Eye (tissue), 1 donor: ENCODE measurements at regions not wholly inside any gene's neighbourhood (a gene's known extent, or its start where the extent isn't known, plus 50 kb on each side); places are given as distances from the start of the nearest gene placed in this dataset.
"Not testable (repeated sequence)": the region's sequence is repeated elsewhere in the genome, so short reads cannot be mapped to it uniquely, and the experiment has no call there.

ENCODE experiments used
- DNase-seq: peaks from one replicate; pipeline ENCODE4 v3.0.0-alpha.2; 2015

DNA sequence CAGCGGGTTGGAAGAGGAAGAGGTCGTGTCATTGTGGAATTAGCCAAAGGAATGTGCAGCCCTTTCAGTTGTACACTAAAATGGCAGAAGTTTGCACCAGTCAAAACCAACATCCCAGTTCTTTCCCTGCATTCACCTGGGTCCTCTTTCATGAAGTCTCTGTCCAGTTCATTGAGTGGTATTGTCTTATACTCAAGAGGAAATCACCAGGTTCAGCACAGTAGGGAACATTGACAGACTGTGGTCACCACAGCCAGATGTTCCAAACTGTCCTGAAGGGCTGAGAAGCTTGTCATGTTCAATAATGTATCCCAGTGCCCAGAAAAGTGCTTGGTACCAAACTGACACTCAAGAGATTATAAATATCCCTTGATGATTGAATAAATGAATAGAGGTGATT, 131.6 kb downstream of the GLUL start:
- no peak for DNase-seq

DNA sequence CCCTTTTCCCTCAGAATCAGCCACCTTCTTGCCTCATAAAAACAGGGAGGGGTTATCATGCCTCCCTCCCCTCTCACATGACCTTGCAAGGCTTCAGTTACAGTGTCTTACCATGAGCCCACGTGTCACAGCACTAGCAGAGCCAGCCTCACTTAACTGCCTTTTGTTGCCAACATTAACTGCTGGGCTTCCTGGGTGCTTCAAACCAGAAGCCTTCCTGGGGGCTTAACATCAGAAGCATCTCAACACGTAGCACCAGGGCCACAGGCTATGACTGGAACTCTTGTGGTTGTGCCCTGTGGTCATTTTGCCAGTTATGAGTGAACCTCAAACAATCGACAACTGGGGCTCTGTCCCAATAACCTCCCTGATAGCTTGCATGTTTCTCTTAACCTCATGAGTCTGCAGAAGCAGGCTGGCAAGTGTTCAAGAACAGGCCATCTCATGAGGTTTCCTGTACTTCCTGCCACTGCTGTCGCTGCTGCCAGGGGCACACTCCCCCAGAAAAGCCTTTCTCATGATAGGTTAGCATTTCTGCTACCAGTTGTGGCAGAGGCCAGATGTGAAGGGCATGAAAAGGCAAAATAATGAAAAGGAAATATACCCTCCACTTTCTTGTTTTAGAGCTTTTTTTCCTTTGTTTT, 132.2 kb downstream of the GLUL start:
- no peak for DNase-seq

- no peak for DNase-seq
These were observed 134.1 kb downstream of the GLUL start for GRCh38 chr1:182257369-182258063.

GRCh38 chr1:182256931-182257330, 134.7 kb downstream of the GLUL start:
- no peak for DNase-seq

DNA sequence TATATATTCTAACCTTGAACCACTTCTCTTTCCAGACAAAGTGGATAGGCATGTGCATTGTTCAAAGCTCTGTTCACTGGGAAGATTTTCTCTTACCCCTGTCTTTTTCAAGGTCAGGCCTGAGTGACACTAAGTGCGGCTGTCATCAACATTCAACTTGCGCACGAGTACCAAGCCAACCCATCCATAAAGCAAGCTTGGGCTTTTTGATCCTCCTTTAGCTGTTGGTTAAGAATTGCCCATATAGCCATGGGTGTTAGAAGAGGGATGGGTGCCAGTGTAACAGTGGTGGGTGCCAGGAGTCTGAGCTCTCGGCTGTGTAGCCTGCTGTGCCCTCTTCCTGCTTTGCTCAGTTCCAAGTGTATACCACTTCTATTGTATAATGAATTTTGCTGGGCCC, 136.1 kb downstream of the GLUL start:
- no peak for DNase-seq

- DNase-seq = no peak
These were observed 138.2 kb downstream of the GLUL start for GRCh38 chr1:182253319-182253860.

DNA sequence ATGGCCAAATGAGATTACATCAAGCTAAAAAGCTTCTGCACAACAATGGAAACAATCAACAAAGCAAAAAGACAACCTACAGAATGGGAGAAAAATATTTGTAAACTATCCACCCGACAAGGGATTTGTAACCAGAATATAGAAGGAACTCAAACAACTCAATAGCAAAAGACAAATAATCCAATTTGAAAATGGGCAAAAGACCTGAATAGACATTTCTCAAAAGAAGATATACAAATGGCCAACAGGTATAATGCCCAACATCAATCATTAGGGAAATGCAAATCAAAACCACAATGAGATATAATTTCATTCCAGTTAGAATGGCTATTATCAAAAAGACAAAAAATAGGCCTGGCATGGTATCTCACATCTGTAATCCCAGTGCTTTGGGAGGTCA, 140.0 kb downstream of the GLUL start:
- DNase-seq = no peak

GRCh38 chr1:182249201-182249676, 142.4 kb downstream of the GLUL start:
- no peak for DNase-seq

DNA sequence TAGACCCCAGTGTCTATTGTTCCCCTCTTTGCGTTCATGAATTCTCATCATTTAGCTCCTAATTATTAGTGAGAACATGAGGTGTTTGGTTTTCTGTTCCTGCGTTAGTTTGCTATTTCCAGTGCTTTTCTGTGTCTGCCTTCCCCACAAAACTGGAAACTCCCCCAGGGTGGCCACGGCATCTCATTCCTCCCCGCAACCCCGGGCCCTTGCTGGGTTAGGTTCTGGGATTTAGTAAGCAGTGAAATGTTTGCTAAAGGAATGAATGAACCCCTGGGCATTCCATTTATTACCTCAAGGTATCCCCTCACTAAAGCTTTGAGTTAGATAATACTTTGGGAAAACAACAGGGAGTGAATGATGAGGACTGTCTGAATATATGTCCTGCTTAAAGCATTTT, 142.9 kb downstream of the GLUL start:
- no peak for DNase-seq

DNA sequence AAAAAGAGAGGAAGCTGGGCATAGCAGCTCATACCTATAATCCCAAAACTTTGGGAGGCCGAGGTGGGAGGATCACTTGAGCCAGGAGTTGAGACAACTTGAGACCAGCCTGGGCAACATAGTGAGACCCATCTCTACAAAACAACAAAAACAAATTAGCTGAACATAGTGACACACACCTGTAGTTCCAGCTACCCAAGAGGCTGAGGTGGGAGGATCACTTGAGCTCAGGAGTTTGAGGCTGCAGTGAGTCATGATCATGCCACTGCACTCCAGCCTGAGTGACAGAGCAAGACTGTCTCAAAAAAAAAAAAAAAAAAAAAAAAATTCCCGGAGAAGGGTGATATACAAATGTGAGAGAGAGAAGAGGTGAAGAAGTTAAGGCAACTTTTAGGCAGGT, 143.8 kb downstream of the GLUL start:
- DNase-seq = not testable (repeated sequence)

DNA sequence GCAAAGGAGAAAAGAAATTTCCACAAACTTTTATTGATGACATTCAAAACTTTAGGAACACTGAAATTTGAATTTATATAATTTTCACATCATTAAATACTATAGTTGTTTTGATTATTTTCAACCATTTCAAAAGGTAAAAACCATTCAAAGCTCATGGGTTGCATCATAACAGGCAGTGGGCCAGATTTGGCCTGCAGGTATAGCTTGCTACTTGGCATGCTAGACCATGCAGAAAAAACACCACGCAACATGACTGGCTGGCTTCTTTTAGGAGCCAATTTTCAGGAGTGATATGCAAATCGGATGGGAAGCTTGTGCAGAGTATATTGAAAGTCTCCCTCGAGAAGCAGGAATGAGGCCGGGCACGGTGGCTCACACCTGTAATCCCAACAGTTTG, 144.8 kb downstream of the GLUL start:
- DNase-seq = no peak

DNA sequence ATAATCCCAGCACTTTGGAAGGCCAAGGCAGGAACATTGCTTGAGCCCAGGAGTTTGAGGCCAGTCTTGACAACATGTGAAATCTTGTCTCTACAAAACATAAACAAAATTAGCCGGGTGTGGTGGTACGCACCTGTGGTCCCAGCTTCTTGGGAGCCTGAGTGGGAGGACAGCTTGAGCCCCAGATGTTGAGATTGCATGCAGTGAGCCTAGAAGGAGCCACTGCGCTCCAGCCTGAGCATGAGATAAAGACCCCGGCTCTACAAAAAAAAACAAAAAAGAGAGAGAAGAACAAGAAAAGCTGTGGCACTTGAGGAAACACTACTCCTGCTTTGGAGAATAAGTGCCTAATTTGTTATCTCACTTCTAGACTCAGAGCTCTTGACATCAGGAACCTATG, 146.6 kb downstream of the GLUL start:
- no peak for DNase-seq

DNA sequence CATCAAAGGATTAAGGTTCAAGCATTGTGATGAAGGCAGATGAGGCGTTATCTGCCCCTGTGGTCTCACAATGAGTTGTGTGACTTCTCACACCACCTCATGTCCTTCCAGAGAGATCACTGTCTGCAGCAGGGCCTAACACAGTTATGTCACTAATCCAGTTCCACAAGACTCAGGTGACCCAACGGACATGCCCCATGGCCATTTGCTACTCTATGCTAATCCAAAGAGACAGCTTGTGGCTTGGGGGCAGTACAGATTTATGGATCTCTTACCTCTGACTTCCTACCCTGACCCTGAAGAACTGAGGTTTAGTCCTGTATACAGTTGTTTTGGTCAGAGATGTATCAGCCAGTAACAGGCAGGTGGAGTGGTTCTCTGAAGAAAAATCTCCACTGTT, 147.1 kb downstream of the GLUL start:
- no peak for DNase-seq

GRCh38 chr1:182242641-182243040, 148.9 kb downstream of the GLUL start:
- no peak for DNase-seq

- DNase-seq = no peak
These were observed 151.5 kb downstream of the GLUL start for GRCh38 chr1:182240085-182240484.

DNA sequence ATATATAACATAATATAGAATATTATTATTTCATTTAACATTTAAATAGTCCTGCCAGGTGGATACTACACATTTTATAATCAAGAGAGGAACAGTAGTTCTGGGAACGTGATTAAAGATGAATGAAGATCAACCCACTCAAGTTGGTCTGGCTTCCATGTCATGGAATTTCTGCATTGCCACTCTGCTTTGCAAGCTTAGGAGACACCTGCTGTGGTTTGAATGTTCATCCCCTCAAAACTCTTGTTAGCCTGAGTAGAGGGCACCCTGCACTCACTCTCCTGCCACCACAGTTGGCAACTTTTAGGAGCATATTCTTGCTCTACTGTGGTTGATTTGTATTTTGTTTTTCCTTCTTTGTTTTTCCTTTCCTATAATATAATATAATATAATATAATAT, 153.2 kb downstream of the GLUL start:
- DNase-seq = no peak

- DNase-seq = no peak
These were observed 154.3 kb downstream of the GLUL start for GRCh38 chr1:182237329-182237728.

GRCh38 chr1:182236651-182237077, 154.9 kb downstream of the GLUL start:
- DNase-seq = no peak

- DNase-seq = peak; percentile 59
These were observed 155.5 kb downstream of the GLUL start for GRCh38 chr1:182235952-182236650.

GRCh38 chr1:182235604-182235951, 156.0 kb downstream of the GLUL start:
- DNase-seq = peak; percentile 33

DNA sequence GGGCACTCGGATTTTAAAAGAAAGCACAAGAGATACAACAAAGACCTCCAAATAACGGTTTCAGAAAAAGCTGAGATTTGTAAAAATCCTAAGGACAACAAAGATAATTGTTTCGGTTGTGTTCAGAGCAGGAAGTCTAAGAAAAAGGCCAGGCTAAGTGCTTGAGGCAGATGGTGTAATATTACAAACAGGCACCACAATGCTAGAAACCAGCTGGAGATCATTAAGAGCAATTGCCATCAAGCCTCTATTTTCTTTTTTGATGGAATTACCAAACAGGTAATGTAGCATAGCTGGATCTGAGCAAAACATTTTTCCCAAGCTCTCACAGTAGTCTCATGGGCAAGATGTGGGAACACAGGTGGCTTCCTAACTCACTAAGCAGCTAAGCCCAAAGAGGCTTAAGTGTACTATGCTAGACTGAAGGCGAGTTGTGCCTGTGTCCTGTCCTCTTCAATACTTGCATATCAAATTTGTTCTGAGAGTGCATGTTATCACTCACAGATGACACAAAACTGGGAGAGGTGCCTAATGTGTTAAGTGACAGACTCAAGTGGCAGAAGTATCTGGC, 161.6 kb downstream of the GLUL start:
- peak; percentile 74 for DNase-seq

DNA sequence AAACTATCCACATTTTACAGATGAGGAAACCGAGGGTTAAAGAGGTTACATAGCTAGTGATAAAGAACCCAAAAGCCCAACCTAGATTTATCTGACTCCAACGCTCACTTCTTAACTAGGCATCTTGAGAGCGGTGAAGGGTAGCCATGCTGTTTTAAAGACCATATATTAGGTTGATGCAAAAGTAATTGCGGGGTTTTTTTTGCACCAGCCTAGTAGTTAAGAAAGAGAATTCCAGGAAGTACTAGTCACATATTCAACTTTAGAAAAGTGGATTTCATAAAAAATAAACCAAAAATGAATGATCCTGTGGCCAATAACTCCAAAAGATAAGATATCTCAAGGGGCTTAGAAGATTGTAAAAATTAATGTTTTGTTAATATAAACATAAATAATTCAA, 162.1 kb downstream of the GLUL start:
- DNase-seq = no peak

DNA sequence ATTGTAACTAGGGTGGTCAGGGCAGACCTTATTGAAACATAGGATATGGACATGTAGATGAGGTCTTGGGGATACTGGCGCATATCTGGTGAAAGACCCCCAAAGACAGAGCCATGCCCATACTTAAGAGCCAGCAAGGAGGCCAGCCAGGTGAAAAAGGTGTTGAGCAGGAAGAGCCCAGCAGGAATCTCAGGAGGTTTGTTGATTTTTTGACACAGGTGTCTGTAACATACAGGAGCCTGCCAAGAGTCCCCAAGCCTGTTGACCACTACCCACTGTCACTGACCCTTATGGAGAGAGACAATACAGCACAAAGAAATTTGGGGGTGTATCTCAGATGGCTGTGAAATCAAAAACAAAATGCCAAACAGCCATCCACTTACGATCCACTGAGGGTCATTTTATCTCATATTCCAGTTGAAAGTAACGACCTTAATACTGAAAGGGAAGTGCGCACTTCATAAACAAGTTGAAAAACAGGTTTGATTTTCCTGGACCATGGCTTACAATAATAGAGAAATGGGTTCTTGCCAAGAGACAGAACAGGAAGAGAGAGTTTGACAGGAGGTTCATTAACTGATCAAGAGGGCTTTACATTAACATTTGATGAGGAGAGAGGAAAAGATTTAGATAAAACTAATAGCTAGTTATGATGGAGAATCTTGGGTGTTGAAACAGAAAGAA, 163.6 kb downstream of the GLUL start:
- no peak for DNase-seq
